Upper lobe of right lung (tissue), 1 donor: ENCODE measurements at regions not wholly inside any gene's neighbourhood (a gene's known extent, or its start where the extent isn't known, plus 50 kb on each side); places are given as distances from the start of the nearest gene placed in this dataset.

Experiments used
- ATAC-seq: fragments of 200-7000 bp; cut with Tn5 transposase; one replicate; pipeline ENCODE4 v1.9.1; 2020; ENCODE audit warnings: mild to moderate bottlenecking, moderate library complexity
- DNase-seq: peaks from one replicate; pipeline ENCODE4 v3.0.0-alpha.2; 2020
- H3K27ac ChIP-seq: fragments of 200-600 bp; one replicate; pipeline ENCODE4 v1.8.0; 2022
- H3K27me3 ChIP-seq: fragments of 200-600 bp; one replicate; pipeline ENCODE4 v1.8.0; 2022; ENCODE audit warnings: mild to moderate bottlenecking
- H3K36me3 ChIP-seq: fragments of 200-600 bp; one replicate; pipeline ENCODE4 v1.8.0; 2022
- H3K4me1 ChIP-seq: fragments of 200-600 bp; one replicate; pipeline ENCODE4 v1.8.0; 2022
- H3K4me3 ChIP-seq: fragments of 200-600 bp; one replicate; pipeline ENCODE4 v1.8.0; 2022; ENCODE audit warnings: mild to moderate bottlenecking
- H3K9me3 ChIP-seq: fragments of 200-600 bp; one replicate; pipeline ENCODE4 v1.8.0; 2022
- CTCF ChIP-seq: fragments of 200-600 bp; IDR thresholded peaks from one replicate; pipeline ENCODE4 v1.8.0; 2022; ENCODE audit warnings: antibody characterized with exemption
- intact Hi-C: fragments of 100-400 bp; cut with DNase I; formaldehyde crosslinking; loops from one replicate; pipeline ENCODE4 v1.11.0; 2022
- donor health status: DM: no; HTN: yes; CAD: no; lungs with severe emphysema.

GRCh38 chr2:14358774-14359173, 273.7 kb upstream of the LRATD1 start:
- no peaks in the 10 kb centered on the region for H3K4me1 ChIP-seq
- ATAC-seq (no peak), DNase-seq (no peak)
- intact Hi-C loops = no loop called here
- H3K27me3 ChIP-seq = no peaks in the 10 kb centered on the region
- no peak for TF ChIP-seq CTCF
- no peaks in the 10 kb centered on the region for H3K36me3 ChIP-seq
- H3K9me3 ChIP-seq = no peaks in the 10 kb centered on the region
- no peak overlapping the region for H3K4me3 ChIP-seq
- H3K27ac ChIP-seq = no peak overlapping the region

- no peaks in the 10 kb centered on the region for H3K36me3 ChIP-seq
- ATAC-seq (no peak), DNase-seq (no peak)
- H3K27ac ChIP-seq = no peak overlapping the region
- no peaks in the 10 kb centered on the region for H3K27me3 ChIP-seq
- intact Hi-C loops = no loop called here
- H3K4me3 ChIP-seq = no peak overlapping the region
- no peaks in the 10 kb centered on the region for H3K9me3 ChIP-seq
- H3K4me1 ChIP-seq = no peaks in the 10 kb centered on the region
- no peak for TF ChIP-seq CTCF
These were observed 269.4 kb upstream of the LRATD1 start for GRCh38 chr2:14363137-14363536.

GRCh38 chr2:14363976-14364375, 268.5 kb upstream of the LRATD1 start:
- no peaks in the 10 kb centered on the region for H3K36me3 ChIP-seq
- no peak for DNase-seq
- intact Hi-C loops = no loop called here
- H3K27me3 ChIP-seq = no peaks in the 10 kb centered on the region
- H3K4me3 ChIP-seq = no peak overlapping the region
- H3K4me1 ChIP-seq = no peaks in the 10 kb centered on the region
- no peaks in the 10 kb centered on the region for H3K9me3 ChIP-seq
- no peak for ATAC-seq
- no peak for TF ChIP-seq CTCF
- H3K27ac ChIP-seq = no peak overlapping the region

DNA sequence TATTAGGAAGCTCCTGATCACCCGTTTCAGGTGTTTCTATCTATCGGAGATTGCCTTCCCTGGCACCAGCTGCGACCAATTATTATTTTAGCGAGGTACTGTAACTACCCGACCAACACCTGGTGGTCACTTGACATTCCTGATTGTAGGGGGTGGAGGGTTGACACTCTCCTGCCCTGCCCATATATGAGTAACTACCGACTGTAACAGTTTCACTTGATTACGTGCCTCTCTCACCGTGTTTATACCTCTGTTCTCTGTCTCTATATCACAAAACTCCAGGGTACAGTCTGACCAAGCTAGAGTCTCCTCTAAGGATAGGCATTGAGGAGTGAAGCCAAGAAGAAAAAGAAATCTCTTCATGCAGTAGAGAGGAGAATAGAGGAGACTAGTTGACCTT, 268.0 kb upstream of the LRATD1 start:
- H3K4me3 ChIP-seq = no peak overlapping the region
- no peaks in the 10 kb centered on the region for H3K27me3 ChIP-seq
- intact Hi-C loops = no loop called here
- DNase-seq = no peak
- ATAC-seq = no peak
- H3K4me1 ChIP-seq = no peaks in the 10 kb centered on the region
- no peak overlapping the region for H3K27ac ChIP-seq
- H3K36me3 ChIP-seq = no peaks in the 10 kb centered on the region
- H3K9me3 ChIP-seq = no peaks in the 10 kb centered on the region
- no peak for TF ChIP-seq CTCF

DNA sequence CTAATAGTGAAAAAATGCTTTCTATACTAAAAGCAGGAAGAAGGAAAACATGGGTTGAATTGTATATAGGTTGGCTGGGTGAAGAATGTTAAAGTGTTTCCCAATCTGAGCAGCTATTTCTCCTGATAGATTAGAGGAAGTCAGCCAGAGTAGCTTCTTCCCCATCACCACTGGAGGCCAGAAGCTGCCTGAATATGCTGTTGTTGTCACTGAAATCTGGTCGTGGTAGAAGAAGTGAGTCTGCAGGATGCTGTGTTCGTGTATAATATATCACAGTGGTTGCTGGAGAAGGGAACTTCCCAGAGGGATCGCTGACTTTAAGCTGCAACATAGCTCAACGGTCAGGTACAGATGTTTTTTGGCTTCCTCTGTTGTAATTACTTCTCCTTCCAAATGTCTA, 247.5 kb upstream of the LRATD1 start:
- DNase-seq (no peak), ATAC-seq (no peak)
- Histone ChIP-seq H3K4me1 (no peaks in the 10 kb centered on the region), H3K36me3 (no peaks in the 10 kb centered on the region), H3K27ac (no peak overlapping the region), H3K4me3 (no peak overlapping the region), H3K9me3 (no peaks in the 10 kb centered on the region), H3K27me3 (no peaks in the 10 kb centered on the region)
- intact Hi-C loops = no loop called here
- no peak for TF ChIP-seq CTCF

- no peaks in the 10 kb centered on the region for H3K27me3 ChIP-seq
- no peaks in the 10 kb centered on the region for H3K36me3 ChIP-seq
- ATAC-seq = no peak
- no peak for DNase-seq
- no peak for TF ChIP-seq CTCF
- intact Hi-C loops = no loop called here
- no peaks in the 10 kb centered on the region for H3K4me1 ChIP-seq
- no peaks in the 10 kb centered on the region for H3K9me3 ChIP-seq
- H3K27ac ChIP-seq = no peak overlapping the region
- H3K4me3 ChIP-seq = no peak overlapping the region
These were observed 245.2 kb upstream of the LRATD1 start for GRCh38 chr2:14387332-14387731.
